Stimulated activated CD8-positive, alpha-beta memory T cell treated with anti-CD3 and anti-CD28 coated beads, Interleukin-12 subunit alpha, Interleukin-12 subunit beta, amount 100 ng/mL, for 1 hour (primary cell): ENCODE measurements at regions not wholly inside any gene's neighbourhood (a gene's known extent, or its start where the extent isn't known, plus 50 kb on each side); places are given as distances from the start of the nearest gene placed in this dataset.

Experiments used
- DNase-seq: peaks from one replicate; pipeline ENCODE4 v3.0.0-alpha.2; 2020; ENCODE audit warnings: low read depth

DNA sequence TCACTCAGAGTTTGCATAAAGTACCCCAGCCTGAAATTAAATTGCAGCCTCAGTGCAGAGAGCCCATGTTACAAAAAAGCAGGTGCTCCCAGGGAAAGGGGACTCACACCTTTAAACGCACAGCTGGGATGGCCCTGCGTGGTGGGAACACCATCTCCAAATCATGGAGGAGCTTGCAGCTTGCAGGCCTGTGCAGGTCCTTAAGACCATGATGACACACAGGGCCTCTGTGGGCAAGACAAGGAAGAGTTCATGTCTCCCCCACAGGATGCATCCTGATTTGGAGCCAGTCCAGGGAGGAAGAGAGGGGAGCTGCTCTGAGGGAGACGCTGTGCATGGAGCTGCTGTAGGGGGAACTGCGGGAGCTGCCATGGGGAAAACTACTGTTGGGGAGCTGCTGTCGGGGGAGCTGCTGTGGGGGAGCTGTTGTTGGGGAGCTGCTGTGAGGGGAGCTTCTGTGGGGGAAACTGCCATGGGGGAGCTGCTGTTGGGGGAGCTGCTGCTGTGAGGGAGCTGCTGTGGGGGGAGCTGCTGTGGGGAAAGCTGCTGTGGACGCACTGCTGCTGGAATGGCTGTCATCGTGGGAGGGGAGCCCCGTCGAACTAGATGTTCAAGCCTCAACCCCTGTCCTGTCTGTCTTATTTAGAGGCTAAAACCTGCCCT, 113.9 kb downstream of the MATN1 start:
- DNase-seq, result no peak

DNA sequence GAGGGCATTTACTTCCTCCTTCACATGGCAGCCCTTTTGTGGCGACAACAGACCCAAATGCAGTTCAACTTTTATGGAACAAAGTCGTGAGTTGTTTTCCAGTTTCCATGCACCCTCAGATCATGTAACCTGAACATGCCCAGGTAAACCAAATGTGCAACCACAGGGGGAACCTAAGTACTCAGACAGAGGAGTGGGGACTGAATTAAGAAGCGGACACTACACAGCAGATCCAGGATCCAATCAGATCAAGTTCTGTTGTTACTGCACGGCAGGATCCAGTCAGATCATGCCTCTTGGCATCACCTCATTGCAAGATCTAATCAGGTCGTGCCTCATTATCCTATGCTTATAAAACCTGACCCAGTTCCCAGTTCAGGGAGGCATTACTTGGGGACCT, 115.7 kb downstream of the MATN1 start:
- DNase-seq, result no peak

DNA sequence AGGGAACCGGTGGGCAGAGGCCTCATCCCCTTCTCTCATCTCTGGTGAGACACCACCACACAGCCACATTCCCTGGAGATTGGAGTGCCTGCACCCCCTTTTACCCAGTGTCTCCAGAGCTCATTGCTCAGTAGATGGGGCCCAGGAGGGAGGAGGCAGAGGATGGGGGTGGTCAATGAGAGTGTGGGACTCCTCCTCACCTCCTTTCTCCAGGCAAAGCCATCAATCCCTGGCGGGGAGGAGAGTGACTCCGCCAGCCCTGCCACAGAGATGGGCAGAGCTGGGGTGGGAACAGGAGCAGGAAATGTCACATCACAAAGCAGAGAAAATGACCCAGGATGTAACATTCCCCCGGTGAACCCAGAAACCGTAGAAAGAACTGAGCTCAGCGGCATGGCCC, 117.2 kb downstream of the MATN1 start:
- no peak for DNase-seq

DNA sequence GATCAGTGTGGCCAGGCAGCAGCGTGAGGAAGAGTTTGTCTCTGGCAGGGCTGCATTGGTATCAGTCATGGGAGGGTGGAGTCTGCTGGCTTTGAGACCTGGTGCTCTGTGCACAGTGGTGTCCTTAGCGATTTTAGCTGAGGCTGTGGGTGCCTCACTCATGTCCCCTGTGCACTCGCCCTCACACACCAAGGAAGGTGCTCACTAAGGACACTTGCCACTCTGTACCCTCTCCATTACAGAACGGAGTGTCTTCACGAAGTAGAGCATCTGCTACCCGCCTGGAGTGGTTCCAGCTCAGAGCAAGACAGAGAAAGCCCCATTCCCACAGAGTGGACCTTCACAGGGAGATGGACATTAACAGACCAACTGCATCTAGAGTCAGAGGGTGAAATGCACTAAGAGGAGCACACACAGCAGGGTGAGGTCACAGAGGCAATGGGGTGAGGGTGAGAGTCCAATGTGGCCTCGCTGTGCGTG, 117.9 kb downstream of the MATN1 start:
- no peak for DNase-seq

DNA sequence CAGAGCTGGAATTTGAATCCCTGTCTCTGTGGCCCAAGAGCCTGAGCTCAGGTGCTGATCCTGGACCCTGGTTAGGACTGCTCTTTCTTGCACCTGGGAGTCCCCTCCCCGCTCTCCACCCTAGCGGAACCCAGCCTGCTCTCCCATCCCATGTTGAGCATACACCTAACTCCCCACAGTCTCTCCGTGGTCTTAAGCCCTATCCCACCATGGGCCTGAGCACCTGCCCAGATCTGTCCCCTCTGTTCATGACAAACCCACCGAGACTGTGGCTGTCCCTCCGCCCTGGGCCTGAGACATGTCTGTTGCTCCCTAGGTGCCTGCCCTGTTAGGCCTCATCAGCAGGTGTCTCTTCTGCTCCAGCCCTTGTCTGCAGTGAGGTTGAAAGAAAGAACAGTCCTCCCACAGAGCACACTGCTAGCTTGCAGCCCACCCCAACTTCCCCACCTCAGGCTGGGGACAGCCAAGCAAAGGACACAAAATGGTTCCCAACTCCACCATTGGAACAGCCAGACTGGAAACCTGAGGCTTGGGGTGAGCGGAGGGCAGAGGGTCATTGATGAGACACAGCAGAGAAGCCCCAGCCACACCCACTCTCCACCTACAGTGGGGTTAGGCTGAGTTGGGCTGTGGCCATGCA, 118.5 kb downstream of the MATN1 start:
- no peak for DNase-seq

DNA sequence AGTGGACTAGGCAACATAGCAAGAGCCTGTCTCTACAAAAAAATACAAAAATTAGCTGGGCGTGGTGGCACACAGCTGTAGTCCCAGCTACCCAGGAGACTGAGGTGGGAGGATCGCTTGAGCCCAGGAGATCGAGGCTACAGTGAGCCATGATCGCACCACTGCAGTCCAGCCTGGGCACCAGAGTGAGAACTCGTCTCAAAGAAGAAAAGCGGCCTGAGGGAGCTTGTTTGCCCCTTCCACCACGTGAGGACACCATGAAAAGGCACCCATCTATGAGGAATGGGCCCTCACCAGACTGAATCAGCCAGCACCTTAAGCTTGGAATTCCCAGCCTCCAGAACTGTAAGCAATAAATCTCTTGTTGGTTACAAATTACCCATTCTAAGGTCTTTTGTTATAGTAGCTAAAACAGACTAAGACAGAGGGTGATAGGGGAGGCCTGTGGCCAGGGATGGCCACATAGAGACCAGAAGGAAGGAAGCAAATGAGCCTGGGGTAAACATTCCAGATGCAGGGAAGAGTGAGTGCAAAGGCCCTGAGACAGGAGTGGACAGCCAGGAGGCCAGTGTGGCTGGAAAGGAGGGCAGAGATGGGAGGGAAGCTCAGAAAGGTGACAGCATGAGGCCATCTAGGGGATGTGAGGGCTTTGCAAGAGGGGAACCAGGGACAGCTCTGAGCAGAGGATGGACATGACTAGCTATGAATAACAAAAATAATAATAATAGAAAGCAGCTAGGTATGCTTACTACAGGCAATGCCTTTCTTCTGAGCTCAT, 120.1 kb downstream of the MATN1 start:
- no peak for DNase-seq

DNA sequence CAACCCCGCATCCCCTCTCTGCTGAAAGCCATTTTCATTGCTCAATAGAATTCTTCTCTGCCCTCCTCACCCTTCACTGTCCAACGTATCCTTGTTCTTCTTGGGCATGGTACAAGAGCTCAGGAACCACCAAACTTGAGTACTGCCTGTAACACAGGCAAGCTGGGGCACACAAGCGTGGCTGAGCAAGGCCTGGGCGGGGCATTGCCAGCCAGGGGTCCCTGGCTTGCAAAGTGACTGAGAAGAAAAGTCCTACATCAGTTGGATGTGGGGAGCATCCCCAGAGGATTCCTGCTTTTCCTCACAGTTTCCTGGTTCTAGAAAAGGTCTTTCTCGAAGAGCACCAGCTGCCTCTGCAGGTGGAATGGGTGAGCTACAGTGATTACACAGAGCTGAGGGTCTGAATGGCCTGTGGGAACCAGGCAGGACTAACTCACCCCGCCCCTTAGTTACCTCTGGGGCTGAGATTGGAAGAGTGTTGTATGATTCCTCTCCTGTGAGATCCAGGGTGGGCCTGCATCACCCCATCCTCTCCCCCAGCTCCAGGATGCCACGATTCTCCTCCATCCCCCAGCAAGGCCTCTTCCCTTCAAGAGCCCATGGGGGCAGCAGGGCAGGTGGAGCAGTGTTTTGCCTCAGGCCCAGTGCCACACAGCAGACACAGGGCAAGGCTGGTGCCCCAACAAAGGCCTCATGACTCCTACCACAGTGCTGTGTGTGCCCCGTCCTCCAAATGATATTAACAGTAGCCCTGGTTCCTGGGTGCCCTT, 121.9 kb downstream of the MATN1 start:
- no peak for DNase-seq

DNA sequence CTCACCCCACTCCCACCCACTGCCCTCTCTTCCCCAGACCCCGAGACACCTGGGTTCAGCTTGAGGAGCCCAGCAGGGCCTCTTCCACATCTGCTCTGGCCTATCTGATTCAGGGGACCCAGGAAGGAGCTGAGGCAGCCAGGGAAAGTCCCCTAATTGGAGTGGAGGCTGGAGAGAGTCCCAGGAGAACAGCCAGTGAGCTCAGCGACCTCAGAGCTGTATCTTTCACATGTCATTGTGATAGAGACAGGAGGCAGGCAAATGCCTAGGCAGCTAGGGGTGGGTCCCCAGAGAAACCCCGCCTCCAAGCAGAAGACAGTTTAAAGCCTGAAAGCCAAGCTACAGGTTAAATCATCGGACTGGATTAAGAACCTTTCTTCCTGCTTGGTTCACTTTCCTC, 122.7 kb downstream of the MATN1 start:
- DNase-seq, result no peak

DNA sequence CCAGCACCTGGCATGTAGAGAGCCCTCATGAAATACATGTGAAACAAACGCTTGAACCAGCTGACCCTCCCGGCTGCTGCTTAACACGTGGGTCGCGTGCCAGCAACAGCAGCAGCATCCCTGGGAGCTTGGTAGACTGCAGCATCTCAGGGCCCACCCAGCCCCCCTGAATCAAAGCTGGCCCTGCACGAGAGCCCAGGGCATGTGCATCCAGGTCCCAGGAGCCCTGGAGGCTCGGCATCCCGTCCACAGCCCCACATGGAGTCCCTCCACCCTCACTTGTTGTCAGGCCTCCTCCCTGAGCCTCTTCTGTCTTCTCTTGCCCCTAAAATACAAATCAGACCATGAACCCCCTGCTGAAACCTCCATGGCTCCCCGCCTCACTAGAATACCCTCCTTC, 123.1 kb downstream of the MATN1 start:
- DNase-seq, result no peak

DNA sequence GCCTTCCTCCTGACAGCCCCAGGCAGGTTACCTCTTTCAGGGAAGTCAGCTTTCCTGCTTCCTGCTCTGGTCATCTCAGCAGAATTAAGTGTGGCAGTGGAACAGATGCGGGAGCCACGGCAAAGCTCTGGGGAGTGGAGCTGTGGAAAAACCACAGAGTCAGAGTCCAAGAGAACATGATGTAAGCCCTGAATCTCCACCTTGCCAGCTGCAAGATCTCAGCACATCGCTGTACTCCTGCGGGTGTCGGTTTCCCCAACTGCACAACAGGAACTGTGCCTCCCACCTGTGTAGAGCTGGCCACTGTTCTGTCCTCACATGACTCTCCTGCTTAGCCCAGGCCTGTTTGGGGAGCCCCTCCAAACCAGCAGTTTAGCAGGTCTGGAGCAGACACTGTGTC, 123.7 kb downstream of the MATN1 start:
- no peak for DNase-seq

DNA sequence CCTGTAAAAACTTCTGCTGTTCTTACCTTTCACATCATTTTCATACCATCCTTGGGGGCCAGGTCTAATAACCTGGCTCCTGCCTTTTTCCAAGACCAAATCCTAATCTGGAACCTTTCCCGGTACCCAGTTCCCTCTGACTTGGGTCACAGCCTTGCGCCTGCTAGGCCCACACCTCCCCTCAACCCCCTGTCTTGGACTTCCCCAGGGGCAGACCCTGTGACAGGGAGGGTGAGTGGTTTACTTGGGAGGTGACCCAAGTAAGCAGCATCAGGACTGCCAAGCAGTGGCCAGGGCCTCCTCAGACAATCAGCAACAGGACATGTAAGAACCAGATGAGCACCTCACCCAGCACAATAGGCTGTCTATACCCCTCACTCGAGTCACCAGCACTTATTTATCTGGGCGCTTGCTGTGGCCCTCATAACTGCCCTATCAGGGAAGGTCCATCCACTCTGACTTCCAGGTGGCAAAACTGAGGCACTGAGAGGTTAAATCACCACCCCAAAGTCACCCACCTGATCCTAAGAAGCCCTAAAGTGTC, 124.7 kb downstream of the MATN1 start:
- DNase-seq, result no peak

DNA sequence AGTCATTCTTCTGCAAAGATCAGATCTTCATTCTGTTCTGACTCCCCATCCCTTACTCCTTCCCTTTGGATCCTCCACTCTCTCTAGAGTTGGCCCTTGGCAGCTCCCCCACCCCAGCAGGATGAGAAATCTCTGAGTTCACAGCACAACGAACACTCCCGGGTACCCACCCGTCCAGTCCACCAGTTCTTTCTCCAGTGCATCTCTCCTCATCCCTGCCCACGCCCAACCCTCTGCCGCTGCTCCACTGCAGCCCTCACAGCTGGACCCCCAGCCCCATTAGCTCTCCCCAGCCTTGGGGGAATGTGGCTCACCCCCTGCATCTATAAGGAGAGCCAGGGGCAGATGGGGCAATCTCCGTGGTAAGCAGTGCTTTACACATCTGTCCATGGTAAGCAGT, 125.7 kb downstream of the MATN1 start:
- DNase-seq, result no peak

DNA sequence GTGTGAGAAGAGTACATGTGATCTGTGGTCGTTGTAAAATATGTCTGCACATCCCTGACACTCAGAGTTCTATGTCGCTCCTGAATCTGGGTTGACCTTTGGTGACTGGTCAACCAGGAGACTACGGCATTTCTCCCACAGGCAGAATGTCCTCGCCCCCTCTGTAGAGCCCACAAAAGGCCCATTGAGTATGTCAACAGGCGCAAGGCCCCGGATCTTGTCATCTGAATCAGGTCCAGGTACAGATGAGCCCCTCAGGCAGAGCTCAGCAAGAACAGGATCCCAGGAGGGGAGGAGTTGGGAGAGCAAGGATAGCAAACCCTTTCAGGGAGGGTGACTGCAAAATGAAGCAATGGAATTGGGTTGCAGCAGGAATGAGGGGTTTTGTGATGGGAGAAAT, 126.5 kb downstream of the MATN1 start:
- DNase-seq, result no peak

DNA sequence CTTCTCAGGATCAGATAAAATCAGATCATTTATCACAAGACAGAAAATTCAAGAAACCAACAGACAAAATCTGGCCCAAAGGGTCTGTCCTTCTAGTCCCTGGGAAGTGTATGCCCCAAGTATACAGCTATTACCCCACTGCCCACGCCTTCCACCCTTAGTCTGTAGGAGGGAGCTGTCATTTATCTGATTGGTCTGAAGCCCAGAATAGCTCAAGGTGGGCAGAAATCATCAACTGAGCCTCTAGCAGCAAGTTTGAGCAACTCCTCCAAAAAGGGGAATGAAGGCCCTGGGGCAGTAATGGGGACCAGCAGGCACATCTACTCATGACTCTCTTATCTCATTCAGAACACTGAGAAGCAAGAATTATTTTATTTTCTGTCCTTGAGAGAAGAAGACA, 126.9 kb downstream of the MATN1 start:
- no peak for DNase-seq

DNA sequence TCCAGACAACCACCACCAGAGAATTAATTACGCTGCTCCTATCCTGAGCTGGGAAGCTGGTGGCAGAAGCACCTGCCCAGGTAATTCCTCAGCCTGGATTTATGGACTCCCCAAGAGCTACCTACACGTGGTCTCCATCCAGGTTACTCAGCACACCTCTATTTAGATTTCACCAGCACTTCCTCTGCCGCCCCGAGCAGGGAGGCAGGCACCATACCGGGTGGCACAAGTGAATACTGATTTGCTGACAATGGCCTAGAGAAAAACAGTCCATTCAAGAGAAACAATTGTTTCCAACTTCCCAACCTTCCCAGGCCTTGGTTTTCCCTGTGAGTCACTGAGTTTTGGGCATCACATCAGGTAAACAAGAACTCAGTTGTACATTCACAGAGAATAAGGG, 134.3 kb downstream of the MATN1 start:
- no peak for DNase-seq

DNA sequence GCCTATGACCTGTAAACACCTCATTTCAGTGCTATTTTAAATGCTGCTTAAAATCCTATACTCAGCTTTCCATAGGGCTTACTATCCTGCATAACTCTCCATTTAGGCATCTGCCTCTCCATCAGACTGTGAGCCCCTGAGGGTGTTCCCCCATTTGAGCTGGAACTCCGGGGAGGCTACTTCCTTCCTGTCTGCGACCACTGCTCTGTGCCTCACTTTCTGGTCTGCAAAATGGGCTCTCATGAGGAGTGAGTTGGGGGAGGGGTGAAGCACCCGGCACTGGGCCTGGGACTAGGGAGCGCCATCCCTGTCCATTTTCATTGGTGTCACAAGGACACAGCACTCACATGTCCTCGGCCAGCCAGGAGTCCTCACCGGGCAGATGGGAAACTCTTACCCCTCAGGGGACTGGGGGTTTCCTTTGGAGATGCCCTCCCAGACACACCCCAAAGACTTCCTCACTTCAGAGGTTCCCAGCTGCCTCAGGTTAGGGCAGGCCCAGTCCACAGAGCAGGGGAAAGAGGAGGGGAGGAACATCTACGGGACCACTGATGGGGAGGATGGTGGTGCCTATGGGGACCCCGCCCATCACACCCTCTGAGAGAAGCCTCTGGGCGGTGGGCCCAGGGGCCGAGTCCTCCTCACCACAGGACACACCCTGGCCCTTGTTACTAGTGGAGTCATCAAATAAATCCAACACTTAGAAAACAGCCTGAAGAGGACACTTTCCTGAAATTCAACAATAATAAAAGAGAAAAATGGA, 134.9 kb downstream of the MATN1 start:
- no peak for DNase-seq

DNA sequence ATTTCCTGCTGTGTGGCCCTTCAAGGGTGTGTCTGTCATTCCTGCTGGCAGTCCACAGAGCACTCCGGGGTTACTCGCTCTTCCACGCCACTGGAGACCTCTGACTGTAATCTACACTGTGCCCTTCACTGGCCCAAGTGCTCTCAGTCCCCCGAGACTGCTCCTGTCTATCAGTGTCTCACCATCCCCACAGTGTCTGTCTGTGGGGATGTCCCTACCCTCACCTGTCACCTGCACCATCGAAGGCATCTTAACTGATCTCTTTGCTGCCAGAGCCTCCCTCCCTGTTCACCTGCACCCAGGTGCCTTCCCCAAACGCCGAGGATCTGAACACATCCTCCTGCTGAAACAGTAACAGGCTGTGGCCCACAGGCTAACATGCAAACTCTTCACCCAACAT, 136.7 kb downstream of the MATN1 start:
- no peak for DNase-seq

DNA sequence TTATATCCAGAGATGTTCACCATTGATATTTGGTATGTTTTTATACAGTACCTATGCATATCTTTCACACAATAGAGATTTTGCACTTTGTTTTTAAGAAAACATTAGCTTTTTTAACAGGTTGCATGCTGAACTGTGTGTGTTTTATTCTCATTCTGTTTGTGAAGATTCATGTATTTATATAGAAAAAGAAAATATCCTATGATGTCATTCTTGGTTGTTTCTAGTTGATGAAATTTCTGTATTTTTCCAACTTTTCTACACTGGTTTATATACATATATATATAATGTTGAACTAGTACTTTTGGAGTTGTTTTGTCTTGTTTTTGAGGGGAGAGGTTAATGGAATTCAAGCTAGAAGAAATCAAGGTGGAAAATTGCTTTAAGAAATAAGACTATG, 143.8 kb downstream of the MATN1 start:
- DNase-seq, result no peak

DNA sequence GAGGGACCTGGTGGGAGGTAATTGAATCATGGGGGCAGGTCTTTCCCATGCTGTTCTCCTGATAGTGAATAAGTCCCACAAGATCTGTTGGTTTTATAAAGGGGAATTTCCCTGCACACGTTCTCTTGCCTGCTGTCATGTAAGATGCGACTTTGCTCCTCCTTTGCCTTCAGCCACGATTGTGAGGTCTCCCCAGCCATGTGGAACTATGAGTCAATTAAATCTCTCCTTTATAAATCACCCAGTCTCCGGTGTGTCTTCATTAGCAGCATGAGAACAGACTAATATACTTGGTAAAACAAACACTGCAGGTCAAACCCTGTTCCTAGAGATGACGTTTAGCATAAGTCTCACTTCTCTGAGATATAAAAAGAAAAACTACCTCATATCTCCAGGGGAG, 148.3 kb downstream of the MATN1 start:
- no peak for DNase-seq

DNA sequence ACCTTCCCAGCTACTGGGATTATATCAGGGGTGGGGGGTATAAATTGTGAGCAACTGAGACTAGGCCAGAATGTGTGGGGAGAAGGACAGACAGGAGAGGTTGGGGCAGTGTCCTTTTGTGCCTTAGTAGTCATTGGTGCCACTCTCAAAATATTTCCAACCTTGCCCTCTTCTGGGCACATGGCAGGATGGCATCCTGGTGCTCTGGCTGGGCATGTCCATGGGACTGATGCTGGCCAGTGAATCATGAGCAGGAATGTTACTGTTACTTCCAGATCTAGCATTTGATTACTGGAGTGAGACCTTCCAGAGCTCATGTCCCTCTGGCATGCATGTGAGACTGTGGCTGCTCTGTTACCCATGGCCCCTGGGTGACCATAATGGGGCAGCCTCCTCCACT, 151.2 kb downstream of the MATN1 start:
- no peak for DNase-seq

DNA sequence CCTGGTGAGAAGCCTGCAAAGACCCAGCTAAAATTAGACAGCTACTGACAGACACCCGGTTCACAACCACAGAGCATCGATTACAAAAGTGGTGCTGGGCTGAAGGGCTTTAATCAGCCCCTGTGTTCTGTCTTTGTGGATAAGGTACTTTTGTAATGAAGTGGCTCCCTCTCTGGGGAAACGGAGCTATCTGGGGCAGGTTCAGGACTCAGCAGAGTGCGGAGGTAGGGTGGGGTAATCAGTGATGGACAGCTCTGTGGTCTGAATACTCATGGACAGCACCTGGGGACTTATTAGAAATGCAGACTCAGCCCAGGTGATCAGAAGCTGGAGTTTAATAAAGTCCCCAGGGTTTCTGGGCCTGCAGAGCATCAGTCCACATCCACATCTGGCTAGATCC, 152.0 kb downstream of the MATN1 start:
- no peak for DNase-seq

DNA sequence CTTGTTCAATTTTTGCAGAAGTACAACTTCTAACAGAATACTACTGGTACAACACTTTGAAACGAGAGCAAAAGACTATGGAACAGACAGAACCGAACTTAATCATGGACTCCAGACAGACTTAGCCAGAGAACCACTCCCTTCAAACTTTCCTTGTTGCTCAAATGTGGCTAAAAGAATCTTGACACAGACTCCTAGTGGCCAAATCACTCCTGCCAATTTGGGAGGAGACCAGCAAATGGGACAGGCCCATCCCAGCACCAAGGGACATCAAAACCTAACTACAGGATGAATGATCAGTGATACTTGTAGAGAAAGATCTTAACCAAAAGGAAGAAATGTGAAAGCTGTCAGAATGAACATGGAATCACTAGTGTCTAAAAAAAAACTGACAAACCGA, 154.0 kb downstream of the MATN1 start:
- DNase-seq, result no peak
